ENCODE measurements at regions not wholly inside any gene's neighbourhood (a gene's known extent, or its start where the extent isn't known, plus 50 kb on each side); places are given as distances from the start of the nearest gene placed in this dataset.

- Mint-ChIP-seq H3K9me3 (ENCODE audit: unreplicated experiment) (no peaks in the 10 kb centered on the region), H3K4me1 (ENCODE audit: unreplicated experiment) (no peaks in the 10 kb centered on the region), H3K4me3 (ENCODE audit: unreplicated experiment) (no peak overlapping the region), H3K27me3 (ENCODE audit: unreplicated experiment) (peaks cover 16% of the 10 kb centered on the region), H3K27ac (ENCODE audit: unreplicated experiment) (no peak overlapping the region), H3K36me3 (ENCODE audit: unreplicated experiment) (no peaks in the 10 kb centered on the region)
- DNase-seq (ENCODE audit: extremely low spot score, unreplicated experiment): no peak
- no peak for TF ChIP-seq CTCF (IDR thresholded peaks at IDR 0.05)
Measured at GRCh38 chr7:25279705-25280104, 51.4 kb upstream of the NPVF start.

GRCh38 chr7:25280181-25280580 is 51.9 kb upstream of the NPVF start:
- H3K9me3 Mint-ChIP-seq (ENCODE audit: unreplicated experiment): no peaks in the 10 kb centered on the region
- no peak overlapping the region for H3K27ac Mint-ChIP-seq (ENCODE audit: unreplicated experiment)
- TF ChIP-seq CTCF (IDR thresholded peaks at IDR 0.05): no peak
- H3K36me3 Mint-ChIP-seq (ENCODE audit: unreplicated experiment): no peaks in the 10 kb centered on the region
- H3K4me1 Mint-ChIP-seq (ENCODE audit: unreplicated experiment): no peaks in the 10 kb centered on the region
- no peak overlapping the region for H3K4me3 Mint-ChIP-seq (ENCODE audit: unreplicated experiment)
- no peak for DNase-seq (ENCODE audit: extremely low spot score, unreplicated experiment)
- H3K27me3 Mint-ChIP-seq (ENCODE audit: unreplicated experiment): peaks cover 20% of the 10 kb centered on the region

GRCh38 chr7:25282194-25282593 is 53.9 kb upstream of the NPVF start:
- TF ChIP-seq CTCF (IDR thresholded peaks at IDR 0.05): no peak
- H3K36me3 Mint-ChIP-seq (ENCODE audit: unreplicated experiment): no peaks in the 10 kb centered on the region
- H3K9me3 Mint-ChIP-seq (ENCODE audit: unreplicated experiment): no peaks in the 10 kb centered on the region
- H3K4me3 Mint-ChIP-seq (ENCODE audit: unreplicated experiment): no peak overlapping the region
- no peak for DNase-seq (ENCODE audit: extremely low spot score, unreplicated experiment)
- H3K4me1 Mint-ChIP-seq (ENCODE audit: unreplicated experiment): no peaks in the 10 kb centered on the region
- H3K27ac Mint-ChIP-seq (ENCODE audit: unreplicated experiment): no peak overlapping the region
- H3K27me3 Mint-ChIP-seq (ENCODE audit: unreplicated experiment): peaks cover 12% of the 10 kb centered on the region

GRCh38 chr7:25286756-25287155 is 58.5 kb upstream of the NPVF start:
- Mint-ChIP-seq H3K27me3 (ENCODE audit: unreplicated experiment) (peaks cover 12% of the 10 kb centered on the region), H3K36me3 (ENCODE audit: unreplicated experiment) (no peaks in the 10 kb centered on the region), H3K4me3 (ENCODE audit: unreplicated experiment) (no peak overlapping the region), H3K9me3 (ENCODE audit: unreplicated experiment) (peaks cover 4% of the 10 kb centered on the region), H3K4me1 (ENCODE audit: unreplicated experiment) (no peaks in the 10 kb centered on the region), H3K27ac (ENCODE audit: unreplicated experiment) (no peak overlapping the region)
- no peak for DNase-seq (ENCODE audit: extremely low spot score, unreplicated experiment)
- TF ChIP-seq CTCF (IDR thresholded peaks at IDR 0.05): no peak

- Mint-ChIP-seq H3K27me3 (ENCODE audit: unreplicated experiment) (peaks cover 12% of the 10 kb centered on the region), H3K36me3 (ENCODE audit: unreplicated experiment) (no peaks in the 10 kb centered on the region), H3K4me3 (ENCODE audit: unreplicated experiment) (no peak overlapping the region), H3K4me1 (ENCODE audit: unreplicated experiment) (no peaks in the 10 kb centered on the region), H3K27ac (ENCODE audit: unreplicated experiment) (no peak overlapping the region), H3K9me3 (ENCODE audit: unreplicated experiment) (peaks cover 4% of the 10 kb centered on the region)
- DNase-seq (ENCODE audit: extremely low spot score, unreplicated experiment): no peak
- no peak for TF ChIP-seq CTCF (IDR thresholded peaks at IDR 0.05)
Measured at GRCh38 chr7:25287291-25287690, 59.0 kb upstream of the NPVF start.
